MG63 (cell line): ENCODE measurements at regions not wholly inside any gene's neighbourhood (a gene's known extent, or its start where the extent isn't known, plus 50 kb on each side); places are given as distances from the start of the nearest gene placed in this dataset.

Experiments used
- DNase-seq: peaks from one replicate; pipeline ENCODE4 v3.0.0-alpha.2; 2020
- H3K27me3 ChIP-seq: fragments of 250-450 bp; sonication (Bioruptor Pico); 2 replicates; pipeline ENCODE4 v1.5.1; 2020; ENCODE audit warnings: mild to moderate bottlenecking, moderate library complexity
- H3K36me3 ChIP-seq: fragments of 250-450 bp; sonication (Bioruptor Pico); 2 replicates; pipeline ENCODE4 v1.5.1; 2020; ENCODE audit warnings: mild to moderate bottlenecking, moderate library complexity
- H3K4me3 ChIP-seq: fragments of 250-450 bp; sonication (Bioruptor Pico); 2 replicates; pipeline ENCODE4 v1.5.1; 2020; ENCODE audit warnings: mild to moderate bottlenecking, moderate library complexity
- H3K9me3 ChIP-seq: fragments of 250-450 bp; sonication (Bioruptor Pico); 2 replicates; pipeline ENCODE4 v1.5.1; 2020; ENCODE audit warnings: mild to moderate bottlenecking, moderate library complexity

GRCh38 chr13:40080676-40081075 lies 425.2 kb downstream of the COG6 start:
- H3K27me3 ChIP-seq, result no peaks in the 10 kb centered on the region
- no peak for DNase-seq
- no peaks in the 10 kb centered on the region for H3K36me3 ChIP-seq
- no peaks in the 10 kb centered on the region for H3K9me3 ChIP-seq
- no peak overlapping the region for H3K4me3 ChIP-seq

GRCh38 chr13:40082639-40083038 lies 427.2 kb downstream of the COG6 start:
- Histone ChIP-seq H3K36me3 (no peaks in the 10 kb centered on the region), H3K27me3 (no peaks in the 10 kb centered on the region), H3K9me3 (no peaks in the 10 kb centered on the region), H3K4me3 (no peak overlapping the region)
- no peak for DNase-seq

DNA sequence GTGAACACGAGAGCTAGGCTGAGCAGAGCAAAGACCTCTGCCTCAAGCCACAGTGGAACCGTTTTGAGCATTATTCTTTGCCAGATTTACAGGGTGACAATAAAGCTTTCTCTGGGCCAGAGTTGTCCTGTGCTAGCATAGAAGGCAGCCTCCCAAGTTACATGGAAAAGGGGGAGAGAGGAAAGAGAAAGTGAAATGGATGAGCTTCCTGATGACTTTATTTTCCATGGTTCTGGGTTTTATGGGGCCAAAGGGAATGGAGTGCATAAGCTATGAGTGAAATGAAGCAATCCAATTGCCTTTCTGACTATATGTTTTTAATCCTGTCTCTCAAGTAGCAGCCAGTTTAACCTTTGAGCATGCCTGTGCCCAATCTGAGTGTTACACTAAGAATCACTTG lies 428.4 kb downstream of the COG6 start:
- Histone ChIP-seq H3K36me3 (no peaks in the 10 kb centered on the region), H3K4me3 (no peak overlapping the region), H3K9me3 (no peaks in the 10 kb centered on the region), H3K27me3 (no peaks in the 10 kb centered on the region)
- DNase-seq, result no peak

GRCh38 chr13:40084934-40085333 lies 429.5 kb downstream of the COG6 start:
- Histone ChIP-seq H3K4me3 (no peak overlapping the region), H3K36me3 (no peaks in the 10 kb centered on the region), H3K27me3 (no peaks in the 10 kb centered on the region), H3K9me3 (no peaks in the 10 kb centered on the region)
- DNase-seq, result no peak

DNA sequence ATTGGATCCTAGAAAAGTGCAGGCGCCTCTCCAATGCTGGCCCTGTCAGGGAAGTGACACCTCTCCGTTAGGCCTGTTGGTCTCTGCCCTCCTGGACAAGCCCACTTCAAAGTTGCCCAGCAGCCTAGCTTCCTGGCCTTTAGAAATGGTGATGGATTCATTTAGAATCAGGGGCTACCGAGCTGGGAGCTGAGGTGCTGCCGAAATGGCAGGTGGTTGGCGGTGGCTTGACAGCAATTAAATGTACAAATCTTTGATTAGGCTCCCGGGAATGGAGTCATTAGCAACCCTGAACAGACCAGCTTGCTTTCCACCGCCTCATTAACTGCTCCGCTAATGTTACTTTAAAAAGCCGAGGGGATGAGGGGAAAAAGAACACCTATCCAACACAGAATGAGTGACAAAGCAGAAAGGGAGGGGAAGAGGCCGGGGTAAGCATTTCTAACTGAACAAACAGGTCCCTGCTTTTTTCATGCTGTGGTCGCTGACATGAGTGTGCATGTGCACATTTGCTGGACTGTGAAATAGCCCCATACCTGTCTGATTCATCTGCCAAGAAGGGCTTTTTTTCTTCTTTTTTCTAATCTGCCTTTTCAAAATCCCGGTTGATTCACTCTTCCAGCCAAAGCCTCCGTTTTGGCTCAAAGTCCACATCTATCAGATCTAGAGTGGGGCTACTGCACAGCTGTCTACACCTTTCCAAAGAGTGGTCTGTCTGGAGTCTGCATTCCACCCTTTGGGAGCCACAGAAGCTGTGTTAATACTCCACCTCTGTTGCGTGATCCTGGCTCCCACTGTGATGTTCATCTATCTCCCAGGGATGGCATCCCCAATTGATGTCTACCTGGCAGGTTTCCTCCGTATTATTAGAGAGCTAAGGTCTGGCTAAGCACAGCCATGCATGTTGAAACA lies 431.9 kb downstream of the COG6 start:
- no peak for DNase-seq
- no peaks in the 10 kb centered on the region for H3K27me3 ChIP-seq
- no peaks in the 10 kb centered on the region for H3K36me3 ChIP-seq
- H3K9me3 ChIP-seq, result no peaks in the 10 kb centered on the region
- H3K4me3 ChIP-seq, result no peak overlapping the region

GRCh38 chr13:40094056-40094455 lies 438.6 kb downstream of the COG6 start:
- H3K4me3 ChIP-seq, result no peak overlapping the region
- no peaks in the 10 kb centered on the region for H3K9me3 ChIP-seq
- H3K27me3 ChIP-seq, result no peaks in the 10 kb centered on the region
- DNase-seq, result no peak
- no peaks in the 10 kb centered on the region for H3K36me3 ChIP-seq

GRCh38 chr13:40095695-40096356 lies 440.4 kb downstream of the COG6 start:
- Histone ChIP-seq H3K36me3 (no peaks in the 10 kb centered on the region), H3K27me3 (no peaks in the 10 kb centered on the region), H3K9me3 (peaks cover 1% of the 10 kb centered on the region; the same call in 1 of the 2 replicates), H3K4me3 (no peak overlapping the region)
- no peak for DNase-seq

DNA sequence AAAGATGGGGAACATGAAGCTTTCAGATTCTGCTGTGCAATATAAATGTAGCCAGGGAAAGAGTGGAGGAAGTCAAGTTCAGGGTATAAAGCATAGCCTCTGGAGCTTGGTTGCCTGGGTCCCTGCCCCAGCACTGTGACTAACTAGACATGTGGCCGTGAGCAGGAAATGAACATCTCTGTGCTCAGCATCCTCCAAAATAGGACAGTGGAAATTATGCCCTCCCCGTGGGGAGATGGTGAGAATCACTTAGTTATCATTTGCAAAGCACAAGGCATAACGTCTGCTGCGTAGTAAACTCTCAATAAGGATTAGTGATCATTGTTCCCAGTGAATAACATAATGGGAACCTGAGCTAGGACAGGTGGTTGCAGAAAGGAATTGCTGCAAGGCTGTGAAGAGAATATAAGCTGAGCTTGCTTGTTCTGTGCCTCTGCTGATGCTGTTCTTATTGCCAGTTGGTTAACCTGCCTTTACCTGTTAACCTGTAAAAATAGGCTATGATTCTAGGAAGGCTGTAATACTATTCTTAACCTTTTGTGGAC lies 441.0 kb downstream of the COG6 start:
- H3K9me3 ChIP-seq, result peaks cover 1% of the 10 kb centered on the region; the same call in 1 of the 2 replicates
- H3K4me3 ChIP-seq, result no peak overlapping the region
- no peak for DNase-seq
- H3K36me3 ChIP-seq, result no peaks in the 10 kb centered on the region
- H3K27me3 ChIP-seq, result no peaks in the 10 kb centered on the region

DNA sequence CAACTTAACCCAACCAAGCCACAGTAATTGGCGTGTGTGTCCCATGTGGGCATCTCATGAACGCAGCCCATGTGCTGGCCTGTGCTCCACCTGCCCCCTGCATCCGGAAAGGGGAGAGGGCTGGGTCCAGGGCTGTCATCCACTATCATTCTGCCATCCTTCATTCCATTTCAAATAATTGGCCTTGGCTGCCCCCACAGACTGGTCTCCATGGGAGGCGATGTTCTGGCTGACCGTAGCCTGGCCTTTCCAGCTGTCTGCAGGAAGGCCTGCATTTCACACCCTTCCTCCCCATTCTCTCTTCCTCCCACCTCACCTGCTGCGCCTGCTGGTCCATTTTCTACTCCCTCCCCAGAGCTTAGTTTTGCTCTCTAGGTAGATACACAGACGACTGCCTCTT lies 442.8 kb downstream of the COG6 start:
- DNase-seq, result no peak
- no peak overlapping the region for H3K4me3 ChIP-seq
- H3K9me3 ChIP-seq, result peaks cover 1% of the 10 kb centered on the region; the same call in 1 of the 2 replicates
- no peaks in the 10 kb centered on the region for H3K27me3 ChIP-seq
- no peaks in the 10 kb centered on the region for H3K36me3 ChIP-seq

- Histone ChIP-seq H3K9me3 (peaks cover 1% of the 10 kb centered on the region; the same call in 1 of the 2 replicates), H3K4me3 (no peak overlapping the region), H3K36me3 (no peaks in the 10 kb centered on the region), H3K27me3 (no peaks in the 10 kb centered on the region)
- no peak for DNase-seq
Observed at GRCh38 chr13:40101708-40102359, 446.4 kb downstream of the COG6 start.

DNA sequence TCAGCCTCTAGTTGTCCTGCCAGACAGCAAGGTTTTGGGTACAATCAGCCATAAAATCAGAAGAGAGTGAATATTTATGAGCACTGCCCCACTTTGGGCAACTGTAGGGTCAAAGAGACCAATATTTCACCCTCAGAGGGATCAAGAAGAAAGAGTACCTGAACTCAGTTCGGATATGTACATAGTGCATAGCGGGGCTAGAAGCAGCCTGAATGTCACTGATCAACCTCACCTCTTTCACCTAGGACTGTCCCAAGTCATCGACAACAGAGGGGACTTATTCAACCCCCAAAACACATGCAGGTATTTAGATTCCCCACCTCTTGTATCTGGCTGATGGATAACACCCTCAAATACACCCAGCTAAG lies 446.9 kb downstream of the COG6 start:
- H3K27me3 ChIP-seq, result no peaks in the 10 kb centered on the region
- DNase-seq, result no peak
- H3K9me3 ChIP-seq, result peaks cover 1% of the 10 kb centered on the region; the same call in 1 of the 2 replicates
- H3K36me3 ChIP-seq, result no peaks in the 10 kb centered on the region
- no peak overlapping the region for H3K4me3 ChIP-seq

GRCh38 chr13:40102854-40103253 lies 447.4 kb downstream of the COG6 start:
- DNase-seq, result peak; percentile 73
- no peak overlapping the region for H3K4me3 ChIP-seq

GRCh38 chr13:40103864-40104263 lies 448.4 kb downstream of the COG6 start:
- H3K27me3 ChIP-seq, result no peaks in the 10 kb centered on the region
- no peak for DNase-seq
- no peaks in the 10 kb centered on the region for H3K36me3 ChIP-seq
- peaks cover 1% of the 10 kb centered on the region; the same call in 1 of the 2 replicates for H3K9me3 ChIP-seq
- no peak overlapping the region for H3K4me3 ChIP-seq

More at GRCh38 chr13:40102854-40103253, 447.4 kb downstream of the COG6 start:
- no peaks in the 10 kb centered on the region for H3K36me3 ChIP-seq
- no peaks in the 10 kb centered on the region for H3K27me3 ChIP-seq
- peaks cover 1% of the 10 kb centered on the region; the same call in 1 of the 2 replicates for H3K9me3 ChIP-seq

GRCh38 chr13:40105231-40105630 lies 449.8 kb downstream of the COG6 start:
- no peaks in the 10 kb centered on the region for H3K36me3 ChIP-seq
- no peak overlapping the region for H3K4me3 ChIP-seq
- no peaks in the 10 kb centered on the region for H3K9me3 ChIP-seq
- H3K27me3 ChIP-seq, result no peaks in the 10 kb centered on the region
- no peak for DNase-seq

- Histone ChIP-seq H3K27me3 (no peaks in the 10 kb centered on the region), H3K9me3 (no peaks in the 10 kb centered on the region), H3K36me3 (no peaks in the 10 kb centered on the region), H3K4me3 (peak overlapping the region; percentile 20; the same call in 1 of the 2 replicates)
- peak; percentile 78 for DNase-seq
Observed at GRCh38 chr13:40109351-40109844, 453.9 kb downstream of the COG6 start.

GRCh38 chr13:40113643-40114304 lies 458.3 kb downstream of the COG6 start:
- Histone ChIP-seq H3K36me3 (no peaks in the 10 kb centered on the region), H3K9me3 (no peaks in the 10 kb centered on the region), H3K27me3 (no peaks in the 10 kb centered on the region), H3K4me3 (no peak overlapping the region)
- no peak for DNase-seq
